8988T (cell line): ENCODE measurements at regions not wholly inside any gene's neighbourhood (a gene's known extent, or its start where the extent isn't known, plus 50 kb on each side); places are given as distances from the start of the nearest gene placed in this dataset.

Source experiments
- DNase-seq: peaks from one replicate; pipeline ENCODE4 v3.0.0; 2011

GRCh38 chr15:61736790-61737189 is 323.5 kb downstream of the VPS13C start:
- DNase-seq = no peak

GRCh38 chr15:61731099-61731498 is 329.1 kb downstream of the VPS13C start:
- DNase-seq = no peak

- no peak for DNase-seq
Measured at GRCh38 chr15:61729646-61730045, 330.6 kb downstream of the VPS13C start.

GRCh38 chr15:61726166-61726565 is 334.1 kb downstream of the VPS13C start:
- no peak for DNase-seq

GRCh38 chr15:61725251-61725650 is 335.0 kb downstream of the VPS13C start:
- DNase-seq = no peak

GRCh38 chr15:61724251-61724939 is 335.9 kb downstream of the VPS13C start:
- no peak for DNase-seq

GRCh38 chr15:61721418-61721817 is 338.8 kb downstream of the VPS13C start:
- no peak for DNase-seq

- DNase-seq = no peak
Measured at GRCh38 chr15:61720197-61720704, 340.0 kb downstream of the VPS13C start.

GRCh38 chr15:61715082-61715481 is 345.2 kb downstream of the VPS13C start:
- no peak for DNase-seq

GRCh38 chr15:61712129-61712759 is 348.0 kb downstream of the VPS13C start:
- no peak for DNase-seq

GRCh38 chr15:61702224-61703020 is 357.8 kb downstream of the VPS13C start:
- DNase-seq = no peak

- DNase-seq = no peak
Measured at GRCh38 chr15:61701455-61701854, 358.8 kb downstream of the VPS13C start.

- DNase-seq = no peak
Measured at GRCh38 chr15:61700803-61701202, 359.4 kb downstream of the VPS13C start.

GRCh38 chr15:61697796-61698195 is 362.5 kb downstream of the VPS13C start:
- no peak for DNase-seq

GRCh38 chr15:61689067-61689466 is 371.2 kb downstream of the VPS13C start:
- no peak for DNase-seq

- DNase-seq = no peak
Measured at GRCh38 chr15:61687651-61688050, 372.6 kb downstream of the VPS13C start.

GRCh38 chr15:61687124-61687523 is 373.1 kb downstream of the VPS13C start:
- no peak for DNase-seq

GRCh38 chr15:61685971-61686370 is 374.3 kb downstream of the VPS13C start:
- no peak for DNase-seq

GRCh38 chr15:61685534-61685933 is 374.7 kb downstream of the VPS13C start:
- DNase-seq = no peak

GRCh38 chr15:61684749-61685467 is 375.3 kb downstream of the VPS13C start:
- no peak for DNase-seq

GRCh38 chr15:61682891-61683735 is 377.1 kb downstream of the VPS13C start:
- DNase-seq = no peak

GRCh38 chr15:61681676-61682075 is 378.6 kb downstream of the VPS13C start:
- DNase-seq = no peak
